GM21723 (cell line): ENCODE measurements at regions not wholly inside any gene's neighbourhood (a gene's known extent, or its start where the extent isn't known, plus 50 kb on each side); places are given as distances from the start of the nearest gene placed in this dataset.

Source experiments
- ATAC-seq: cut with Tn5 transposase; IDR thresholded peaks from one replicate; pipeline ENCODE4 v1.9.1; 2021; ENCODE audit warnings: mild to moderate bottlenecking, moderate library complexity; ENCODE audit not compliant: unreplicated experiment

DNA sequence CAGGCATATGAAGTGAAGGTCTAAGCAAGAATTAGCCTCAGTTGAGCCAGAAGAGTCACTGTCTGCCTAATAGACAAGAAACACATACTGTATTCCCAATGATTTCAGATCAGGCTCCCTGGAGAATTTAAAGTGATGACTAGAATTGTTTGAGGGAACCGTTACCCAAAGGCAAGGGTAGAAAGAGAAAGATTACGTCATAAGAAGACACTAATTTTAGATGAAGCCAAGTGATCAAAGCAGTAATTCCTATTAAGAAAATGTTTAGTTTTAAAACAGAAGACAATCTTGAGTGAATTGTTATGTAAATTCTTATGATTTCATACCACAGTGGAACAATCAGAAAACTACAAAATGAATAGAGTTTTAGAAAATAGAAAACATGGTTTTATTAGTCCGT is 194.5 kb upstream of the ARSJ start:
- ATAC-seq = no peak

DNA sequence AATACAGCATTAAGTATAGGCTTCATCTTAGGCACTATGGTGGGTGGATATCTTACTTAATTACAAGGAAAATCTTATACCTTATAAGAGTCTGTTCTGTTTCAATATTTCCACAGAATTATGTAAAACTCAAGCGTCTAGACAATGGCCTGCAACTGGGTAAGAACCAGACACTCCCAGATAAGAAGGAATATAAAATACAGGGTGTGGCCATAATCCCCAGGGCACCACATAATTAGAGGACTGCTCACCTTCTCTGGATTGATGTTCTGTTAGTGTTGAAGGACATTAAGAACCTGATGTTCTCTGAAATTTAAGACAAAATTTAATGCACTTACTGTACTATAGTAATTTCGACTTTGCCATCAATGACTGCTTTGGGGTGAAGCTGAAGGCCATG is 198.2 kb upstream of the ARSJ start:
- no peak for ATAC-seq

DNA sequence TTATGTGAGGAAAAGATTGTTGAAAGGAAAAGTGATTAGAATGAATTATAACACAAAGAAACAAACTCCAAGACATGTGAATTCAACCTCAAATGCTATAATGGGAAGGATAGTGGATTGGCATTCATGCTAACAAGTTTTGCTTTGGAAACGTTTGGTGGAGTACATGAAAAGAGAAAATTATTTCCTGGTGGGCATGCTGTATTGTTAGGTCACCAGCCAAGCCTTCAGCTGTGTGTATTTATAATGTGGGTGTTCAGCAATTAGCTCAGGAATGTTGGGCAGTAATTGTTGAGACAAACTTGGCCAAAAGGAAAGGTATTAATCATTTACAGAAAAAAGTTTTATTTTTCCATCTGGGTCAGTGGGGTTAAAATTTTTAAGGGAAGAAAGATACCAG is 198.9 kb upstream of the ARSJ start:
- no peak for ATAC-seq

DNA sequence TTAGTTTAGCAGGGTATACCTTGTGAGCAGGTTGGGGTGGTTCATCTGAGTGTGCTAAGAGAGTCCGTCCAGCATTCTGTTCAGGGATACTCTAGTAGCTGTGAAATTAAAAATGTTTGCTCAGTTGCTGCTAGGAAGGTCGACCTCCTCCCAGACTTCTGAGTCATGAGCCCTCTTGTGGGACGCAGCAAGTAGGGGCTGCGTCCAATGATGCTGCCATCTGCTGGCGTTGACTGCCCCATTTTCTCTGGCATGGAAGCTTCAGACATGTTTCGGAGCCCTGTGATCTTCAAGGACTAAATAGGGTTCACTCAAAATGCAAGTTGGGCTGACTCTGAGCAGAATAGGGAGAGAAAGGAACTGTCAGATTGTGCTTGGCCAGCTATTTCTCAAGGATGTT is 201.0 kb upstream of the ARSJ start:
- peak; percentile 78 for ATAC-seq

DNA sequence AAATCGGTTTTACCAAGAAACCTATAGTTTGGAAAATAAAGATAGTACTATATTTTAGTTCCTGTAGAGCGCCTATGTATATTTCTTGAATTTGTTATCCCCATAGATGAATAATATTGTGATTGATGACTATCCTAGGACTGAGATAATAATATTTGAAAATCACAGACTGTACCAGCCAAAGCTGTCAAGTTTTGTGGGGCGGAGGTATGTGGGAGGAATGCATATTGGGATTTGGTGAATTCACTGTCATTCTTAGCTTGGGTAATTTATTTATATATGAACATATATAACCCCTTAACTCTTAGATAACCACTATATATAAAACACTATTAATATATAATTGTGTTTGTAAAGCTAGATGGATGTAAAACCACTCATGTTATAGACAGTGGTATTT is 205.5 kb upstream of the ARSJ start:
- no peak for ATAC-seq

DNA sequence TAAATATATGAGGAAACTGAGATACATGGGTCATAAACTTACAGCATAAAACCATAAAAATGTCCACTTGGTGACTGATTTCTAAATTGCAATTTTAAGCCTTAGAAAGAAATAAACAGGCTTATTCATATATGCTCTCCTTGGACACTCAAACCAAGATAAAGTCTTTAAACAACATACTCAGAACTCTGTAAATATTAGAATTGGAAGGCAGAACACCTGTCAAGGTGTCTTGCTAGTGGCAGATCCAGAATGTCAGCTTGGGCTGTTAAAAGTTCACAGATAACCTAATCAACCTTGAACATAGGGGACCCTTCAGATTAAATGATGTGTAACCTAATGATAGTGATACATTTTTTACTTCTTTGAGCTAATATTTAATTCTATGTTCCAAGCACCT is 208.1 kb upstream of the ARSJ start:
- no peak for ATAC-seq

DNA sequence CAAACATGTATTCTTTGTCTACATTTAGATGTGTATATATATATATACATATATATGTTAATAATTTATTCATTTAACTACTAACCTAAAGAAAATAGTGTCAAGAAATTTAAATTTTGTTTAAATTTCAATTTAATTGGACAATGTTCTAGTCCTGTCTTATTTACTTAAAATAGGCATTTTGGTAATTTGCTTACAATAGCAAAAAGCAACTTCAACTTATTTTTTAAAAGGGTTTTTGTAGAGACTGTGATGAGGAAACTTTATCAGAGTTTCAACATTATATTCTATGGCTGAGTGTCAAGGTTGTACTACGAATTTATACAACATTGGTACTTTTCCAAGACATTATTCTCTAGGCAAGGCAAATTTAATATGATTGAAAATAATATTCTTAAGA is 212.0 kb upstream of the ARSJ start:
- no peak for ATAC-seq

DNA sequence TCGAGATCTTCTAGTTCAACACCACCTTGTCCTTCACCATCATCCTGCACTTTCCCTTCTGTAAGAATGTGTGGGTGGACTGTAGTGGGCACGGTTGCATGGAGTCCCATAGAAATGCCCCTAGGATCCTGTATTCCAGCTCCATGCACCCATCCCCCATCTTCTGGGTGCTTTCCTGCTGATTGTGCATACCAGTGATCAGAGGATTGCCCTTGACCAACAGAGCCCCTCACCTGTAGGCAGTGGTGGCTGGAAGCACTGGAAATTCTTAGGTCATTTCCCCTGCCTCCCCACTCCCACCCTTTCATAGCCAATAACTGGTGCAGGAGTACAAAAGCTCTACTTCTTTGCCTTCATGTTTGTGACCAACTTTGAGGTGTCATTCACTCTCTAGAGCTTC is 213.4 kb upstream of the ARSJ start:
- no peak for ATAC-seq

DNA sequence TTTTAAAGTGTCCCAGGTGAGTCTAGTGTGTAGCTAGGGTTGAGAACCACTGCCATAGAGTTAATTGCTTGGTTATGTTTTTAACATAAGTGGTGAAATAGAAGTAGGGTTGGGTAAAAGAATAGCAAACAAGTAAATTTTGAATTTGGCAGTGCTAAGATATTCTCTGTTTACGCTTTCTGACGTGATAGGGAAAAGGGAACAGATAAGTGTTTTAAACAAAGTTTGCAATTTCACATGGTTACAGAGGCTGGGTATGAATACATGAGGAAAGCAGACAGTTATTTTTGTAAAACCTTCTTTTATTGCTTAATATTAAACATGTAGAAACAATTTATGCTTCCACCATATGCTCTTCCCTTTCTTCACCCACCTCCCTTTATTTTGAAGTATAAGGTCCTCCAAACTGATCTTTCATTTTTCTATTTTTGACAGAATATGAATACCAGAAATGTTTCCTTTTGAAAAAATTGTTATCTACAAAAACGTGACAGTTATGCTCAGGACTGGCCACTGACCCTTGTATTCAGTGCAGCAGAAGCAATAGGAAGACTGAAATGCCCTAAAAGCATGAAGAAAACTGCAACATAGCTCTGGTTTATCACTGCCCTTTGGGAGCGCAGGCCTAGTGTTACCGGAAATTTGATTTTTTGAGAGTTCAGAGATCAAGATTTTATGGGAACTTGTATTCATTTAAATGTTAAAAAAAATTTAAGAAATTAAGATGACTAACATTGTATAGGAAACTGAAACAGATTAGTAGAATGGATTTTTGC is 214.4 kb upstream of the ARSJ start:
- ATAC-seq = no peak

DNA sequence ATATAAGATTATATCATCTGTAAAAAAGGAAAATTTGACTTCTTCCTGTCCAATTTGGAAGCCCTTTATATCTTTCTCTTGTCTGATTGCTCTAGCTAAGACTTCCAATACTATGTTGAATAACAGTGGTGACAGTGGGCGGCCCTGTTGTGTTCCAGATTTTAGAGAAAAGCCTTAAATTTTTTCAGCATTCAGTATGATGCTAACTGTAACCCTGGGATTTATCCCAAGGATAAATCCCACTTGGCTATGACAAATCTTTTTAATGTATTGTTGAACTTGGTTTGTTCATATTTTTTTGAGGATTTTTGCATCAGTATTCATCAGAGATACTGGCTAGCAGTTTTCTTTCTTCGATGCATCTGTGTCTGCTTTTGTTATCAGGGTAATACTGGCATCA is 217.2 kb upstream of the ARSJ start:
- ATAC-seq = no peak

DNA sequence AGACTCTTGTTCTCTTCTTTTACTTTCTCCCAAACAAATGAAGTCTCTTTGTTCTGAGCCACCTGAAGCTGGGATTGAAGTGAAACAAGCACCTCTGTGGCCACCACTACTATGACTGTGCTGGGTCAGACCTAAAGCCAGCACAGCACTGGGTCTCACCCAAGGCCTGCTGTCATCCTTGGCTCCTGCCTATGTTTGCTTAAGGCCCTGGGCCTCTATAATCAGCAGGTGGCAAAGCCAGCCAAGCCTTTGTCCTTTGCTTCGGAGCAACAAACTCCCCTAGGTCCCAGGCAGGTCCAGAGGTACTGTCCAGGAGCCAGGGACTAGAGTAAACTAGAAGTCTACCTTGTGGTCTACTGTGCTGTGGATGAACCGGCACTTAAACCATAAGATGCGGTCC is 220.6 kb upstream of the ARSJ start:
- ATAC-seq = no peak

DNA sequence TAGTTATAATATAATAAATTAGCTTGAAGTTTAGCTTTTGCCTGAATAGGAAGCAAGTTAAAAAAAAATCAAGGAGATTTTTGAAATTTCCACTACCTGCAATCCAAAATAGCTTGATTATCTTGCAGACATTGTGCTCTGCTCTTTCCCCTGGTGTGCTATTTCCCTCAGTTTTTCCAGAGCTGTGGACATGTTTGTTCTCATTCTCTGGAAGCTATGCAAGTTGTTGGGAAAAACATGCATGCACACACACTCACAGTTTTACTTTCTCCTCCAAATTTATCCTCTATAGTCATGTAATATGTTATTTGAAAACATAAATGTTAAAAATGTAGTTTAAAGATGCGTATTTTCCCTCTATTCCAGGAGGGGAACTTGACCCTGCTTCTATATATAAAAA is 225.8 kb upstream of the ARSJ start:
- no peak for ATAC-seq

DNA sequence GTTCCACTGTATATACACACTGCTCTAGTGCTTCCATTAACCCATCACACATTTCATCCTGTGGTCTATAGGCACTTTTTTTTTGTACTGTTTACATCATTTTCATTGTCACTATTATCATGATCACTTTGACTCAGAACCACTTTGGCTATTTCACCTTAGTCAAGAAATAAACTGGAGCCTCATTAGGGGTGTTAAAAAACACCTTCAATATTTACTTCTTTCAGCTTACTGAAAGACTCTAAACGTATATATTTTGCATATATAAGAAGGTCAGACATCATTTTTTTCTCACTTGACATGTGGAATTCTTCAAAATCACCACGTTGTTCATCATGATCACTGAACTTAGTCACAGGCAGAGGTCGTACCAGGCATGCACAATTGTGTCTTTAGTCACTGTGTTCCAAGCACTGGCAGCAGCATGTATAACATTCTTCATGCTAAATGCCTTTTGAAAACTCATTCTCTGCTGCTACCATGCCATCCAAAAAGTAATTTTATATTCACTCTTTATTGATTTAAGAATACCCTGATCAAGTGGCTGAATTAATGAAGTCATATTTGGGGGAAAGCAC is 229.2 kb upstream of the ARSJ start:
- no peak for ATAC-seq

DNA sequence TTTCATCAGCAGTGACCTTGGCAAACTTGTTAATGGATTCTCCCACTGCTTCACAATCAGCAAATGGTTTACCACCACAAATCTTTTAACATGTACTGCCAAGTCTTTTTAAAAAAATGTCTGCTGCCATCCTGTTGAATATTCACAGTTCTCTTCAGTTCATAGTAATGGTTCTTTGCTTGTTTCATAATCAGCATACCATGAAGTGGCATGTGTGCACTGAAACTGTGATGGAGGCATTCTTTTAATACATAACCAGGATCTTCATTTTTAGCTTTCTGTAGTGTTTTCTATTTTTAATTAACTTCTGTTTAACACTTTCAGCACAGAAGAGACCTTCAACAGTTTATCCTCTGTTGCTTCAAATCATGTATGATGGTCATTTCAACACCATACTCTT is 230.1 kb upstream of the ARSJ start:
- ATAC-seq = no peak

DNA sequence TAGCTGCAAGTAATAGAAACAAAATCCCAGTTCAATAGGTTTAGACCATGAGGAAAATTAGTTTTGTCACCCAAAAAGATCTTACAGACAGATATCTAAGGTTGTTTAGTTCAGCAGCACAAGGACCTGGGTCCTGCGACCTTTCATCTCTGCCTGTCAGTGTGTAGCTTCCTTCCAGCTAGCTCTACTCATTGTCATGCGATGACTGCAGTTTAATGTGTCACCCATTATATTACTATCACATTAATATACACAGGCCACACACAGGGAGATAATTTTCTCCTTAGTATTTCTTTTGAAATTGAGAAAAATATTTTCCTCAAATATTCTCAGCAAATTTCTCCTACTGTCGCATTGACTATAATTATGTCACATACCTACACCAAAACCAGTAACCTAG is 232.1 kb upstream of the ARSJ start:
- no peak for ATAC-seq

DNA sequence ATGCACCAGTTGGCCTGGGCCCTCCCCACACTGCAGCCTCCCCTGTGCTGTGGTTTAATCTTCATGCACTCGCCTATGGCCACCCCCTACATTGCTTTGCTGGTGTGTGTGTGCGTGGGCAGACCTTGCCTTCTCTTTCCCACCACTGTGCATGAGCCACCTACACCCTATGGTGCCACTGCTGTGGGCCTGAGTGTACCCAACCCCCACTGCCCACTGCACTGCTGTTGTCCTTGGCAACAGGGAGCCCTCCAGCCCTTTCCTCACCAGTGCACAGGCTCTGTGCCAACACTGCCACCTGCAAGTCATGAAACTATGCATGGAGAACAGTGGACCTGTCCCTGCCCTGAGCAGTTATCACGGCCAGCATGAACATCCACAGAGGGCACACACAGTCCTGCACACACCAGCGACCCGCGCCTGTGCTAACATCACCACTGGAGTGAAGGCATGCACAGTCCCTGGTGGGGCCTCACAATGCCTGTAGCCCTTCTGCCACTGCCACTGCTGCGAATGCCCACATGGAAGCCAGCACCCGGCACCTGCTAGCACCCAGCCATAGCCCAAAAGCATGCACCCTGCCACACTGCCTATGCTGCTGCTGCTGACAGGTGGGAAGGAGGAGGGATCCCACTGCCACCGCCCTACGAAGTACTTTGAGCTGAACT is 237.8 kb upstream of the ARSJ start:
- ATAC-seq = no peak

DNA sequence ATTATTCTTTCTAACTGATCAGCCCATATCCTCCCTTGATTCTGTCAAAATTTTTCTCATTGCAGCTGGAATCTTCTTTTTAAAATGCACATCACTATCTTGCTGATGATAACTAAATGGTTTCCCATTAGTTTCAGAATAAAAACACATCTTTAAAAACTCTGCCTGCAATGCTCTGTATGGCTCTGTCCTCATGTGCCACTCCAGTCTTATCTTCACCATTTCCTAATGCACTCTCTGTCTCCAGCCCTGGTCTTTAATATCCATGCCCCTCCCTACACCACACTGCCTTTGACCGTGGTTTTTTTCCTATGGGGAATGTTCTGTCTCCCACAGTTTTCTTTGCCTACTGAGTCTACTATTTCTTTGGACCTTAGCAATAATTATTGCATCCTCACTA is 244.1 kb upstream of the ARSJ start:
- no peak for ATAC-seq

DNA sequence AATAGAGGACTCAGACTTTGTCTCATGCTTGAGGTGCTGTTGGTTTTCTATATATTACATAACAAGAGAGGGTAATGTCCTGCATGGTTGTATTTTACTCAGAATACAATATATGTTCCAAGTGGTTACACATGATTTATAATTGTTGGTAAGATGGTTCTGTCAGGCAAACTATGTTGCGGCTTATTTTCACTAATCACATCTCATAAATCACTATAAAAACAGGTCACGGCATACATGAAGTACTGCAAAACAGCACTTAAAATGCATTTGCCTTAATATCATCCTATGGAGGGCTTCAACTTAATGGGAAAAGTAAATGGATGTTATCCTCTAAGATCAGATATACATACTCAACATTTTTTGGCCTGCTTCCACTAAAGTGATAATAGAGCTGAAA is 246.0 kb upstream of the ARSJ start:
- no peak for ATAC-seq

DNA sequence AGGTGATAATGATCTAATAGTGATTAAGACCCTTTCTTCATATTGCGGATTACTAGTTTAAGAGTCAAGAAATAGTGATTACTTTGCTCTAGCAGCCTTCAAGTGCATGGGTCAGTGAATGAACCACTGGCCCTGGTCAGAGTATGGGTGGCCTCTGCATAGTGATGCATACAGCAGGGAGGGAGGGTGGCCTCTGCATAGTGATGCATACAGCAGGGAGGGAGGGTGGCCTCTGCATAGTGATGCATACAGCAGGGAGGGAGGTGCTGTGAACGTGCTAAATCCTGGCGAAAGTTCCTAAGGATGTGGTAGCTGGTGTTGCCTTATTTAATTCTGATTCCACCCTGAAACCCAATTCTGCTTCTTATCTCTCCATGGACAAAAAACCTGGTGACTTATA is 246.7 kb upstream of the ARSJ start:
- no peak for ATAC-seq

DNA sequence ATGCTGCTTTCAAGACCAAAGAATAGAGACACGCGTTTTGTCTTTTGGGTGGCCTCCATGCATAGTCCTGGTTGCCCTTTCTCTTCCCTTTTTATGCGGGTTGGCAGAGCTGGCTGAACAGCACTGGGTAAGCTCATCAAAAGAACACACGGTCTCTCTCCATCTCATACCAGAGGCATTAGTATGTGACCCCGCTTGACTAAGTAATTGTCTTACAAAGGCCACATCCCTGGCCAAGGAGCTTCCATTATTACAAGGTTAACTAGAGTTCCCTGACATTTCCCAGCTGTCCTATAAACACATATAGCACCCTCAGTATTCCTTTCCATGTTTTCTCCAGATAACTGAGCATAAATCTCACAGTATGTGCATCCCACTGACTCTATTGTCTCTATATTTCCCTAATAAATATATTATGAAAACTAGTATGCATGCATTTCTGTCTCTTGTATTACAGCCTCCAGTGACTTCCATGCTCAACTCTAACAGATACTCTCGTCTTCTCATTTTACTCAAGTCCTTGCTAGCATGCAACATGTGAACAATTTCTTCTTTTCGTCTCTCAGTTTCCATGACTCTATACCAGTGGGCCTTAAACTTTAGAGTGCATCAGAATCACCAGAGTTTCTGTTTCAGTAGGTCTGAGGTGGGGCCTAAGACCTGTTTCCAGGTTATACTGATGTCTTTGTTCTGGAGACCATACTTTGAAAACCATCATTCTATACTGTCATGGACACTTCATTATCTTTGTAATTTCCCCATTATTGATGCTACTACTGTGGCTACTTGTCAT is 247.7 kb upstream of the ARSJ start:
- no peak for ATAC-seq

DNA sequence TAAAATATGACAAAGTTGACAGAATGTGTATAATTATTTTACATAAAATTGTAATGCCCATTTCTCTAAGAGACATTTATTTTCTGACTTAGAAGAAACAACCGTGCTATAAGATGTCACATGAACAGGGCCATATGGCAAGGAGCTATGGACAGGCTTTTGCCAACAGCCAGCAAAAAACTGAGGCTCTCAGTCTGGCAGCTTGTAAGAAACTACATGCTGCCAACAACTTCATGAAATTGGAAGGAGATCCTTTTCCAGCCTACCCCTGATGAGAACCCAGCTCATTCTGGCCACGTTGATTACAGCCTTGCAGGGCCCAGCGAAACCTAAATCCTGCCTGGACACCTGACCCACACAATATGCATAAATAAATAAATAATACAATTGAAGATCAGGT is 250.3 kb upstream of the ARSJ start:
- ATAC-seq = no peak
